ENCODE measurements at regions not wholly inside any gene's neighbourhood (a gene's known extent, or its start where the extent isn't known, plus 50 kb on each side); places are given as distances from the start of the nearest gene placed in this dataset.

GRCh38 chr4:45946699-45947098, 177.2 kb downstream of the GABRG1 start:
- intact Hi-C loops (cut with DNase I; ENCODE audit: low total_unique reads), result no loop called here
- TF ChIP-seq POLR2A (IDR thresholded peaks at IDR 0.05) (no peak), CTCF (IDR thresholded peaks at IDR 0.05) (no peak)

DNA sequence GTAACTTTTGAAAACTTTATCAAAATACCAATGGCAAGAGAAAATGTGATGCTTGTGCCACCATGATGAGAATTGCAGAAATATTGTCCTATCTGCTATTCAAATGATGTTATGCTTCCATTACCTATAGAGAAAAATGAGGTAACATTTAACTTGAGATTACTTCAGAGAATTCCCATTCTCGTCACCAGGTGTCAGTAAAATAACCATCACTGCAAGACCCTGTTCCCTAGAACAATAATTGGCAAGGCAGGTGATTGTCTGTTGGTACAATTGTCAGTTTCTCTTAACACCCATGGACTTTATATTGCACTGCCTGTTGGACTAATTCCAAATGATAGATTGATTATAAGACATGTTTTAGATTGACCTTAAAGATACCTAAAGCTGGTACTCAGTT, 179.9 kb downstream of the GABRG1 start:
- DNase-seq, result no peak
- H3K27me3 ChIP-seq, result no peaks in the 10 kb centered on the region
- no peak overlapping the region for H3K4me3 ChIP-seq
- intact Hi-C loops (cut with DNase I; ENCODE audit: low total_unique reads), result no loop called here
- H3K4me1 ChIP-seq, result no peaks in the 10 kb centered on the region
- H3K36me3 ChIP-seq, result no peaks in the 10 kb centered on the region
- TF ChIP-seq POLR2A (IDR thresholded peaks at IDR 0.05) (no peak), CTCF (IDR thresholded peaks at IDR 0.05) (no peak)
- no peak overlapping the region for H3K27ac ChIP-seq
- H3K9me3 ChIP-seq, result no peaks in the 10 kb centered on the region

More at GRCh38 chr4:45946699-45947098, 177.2 kb downstream of the GABRG1 start:
- DNase-seq, result no peak
- Histone ChIP-seq H3K27ac (no peak overlapping the region), H3K27me3 (no peaks in the 10 kb centered on the region), H3K4me3 (no peak overlapping the region), H3K9me3 (no peaks in the 10 kb centered on the region), H3K36me3 (no peaks in the 10 kb centered on the region), H3K4me1 (no peaks in the 10 kb centered on the region)

DNA sequence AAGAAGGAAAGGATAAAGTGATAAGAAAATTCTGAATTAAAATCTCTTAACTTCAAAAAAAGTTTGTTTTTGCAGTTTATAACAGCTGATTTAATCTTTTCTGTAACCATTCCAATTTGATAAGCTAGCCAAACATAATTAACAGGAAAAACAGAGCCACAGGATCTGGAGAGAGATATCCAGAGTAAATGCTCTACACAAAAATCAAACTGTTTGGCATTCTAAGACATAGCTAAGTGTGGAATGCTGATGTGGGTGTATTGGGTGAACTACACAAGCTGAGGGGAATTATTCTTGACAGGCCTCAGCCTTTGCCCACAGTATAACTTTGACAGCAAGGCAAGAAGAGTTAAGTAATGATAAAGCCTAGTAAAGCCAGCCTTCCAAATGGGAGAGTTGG, 184.8 kb downstream of the GABRG1 start:
- Histone ChIP-seq H3K27me3 (no peaks in the 10 kb centered on the region), H3K36me3 (no peaks in the 10 kb centered on the region)
- no peak for DNase-seq

GRCh38 chr4:45931154-45931553, 192.7 kb downstream of the GABRG1 start:
- no peak for DNase-seq
- Histone ChIP-seq H3K36me3 (no peaks in the 10 kb centered on the region), H3K9me3 (no peaks in the 10 kb centered on the region), H3K27ac (no peak overlapping the region), H3K27me3 (no peaks in the 10 kb centered on the region), H3K4me3 (no peak overlapping the region), H3K4me1 (no peaks in the 10 kb centered on the region)
- intact Hi-C loops (cut with DNase I; ENCODE audit: low total_unique reads), result no loop called here
- TF ChIP-seq POLR2A (IDR thresholded peaks at IDR 0.05) (no peak), CTCF (IDR thresholded peaks at IDR 0.05) (no peak)

More for the DNA sequence above, 184.8 kb downstream of the GABRG1 start:
- Histone ChIP-seq H3K4me1 (no peaks in the 10 kb centered on the region), H3K9me3 (no peaks in the 10 kb centered on the region), H3K4me3 (no peak overlapping the region), H3K27ac (no peak overlapping the region)
- intact Hi-C loops (cut with DNase I; ENCODE audit: low total_unique reads), result no loop called here
- TF ChIP-seq CTCF (IDR thresholded peaks at IDR 0.05), result no peak
- TF ChIP-seq POLR2A (IDR thresholded peaks at IDR 0.05), result no peak

DNA sequence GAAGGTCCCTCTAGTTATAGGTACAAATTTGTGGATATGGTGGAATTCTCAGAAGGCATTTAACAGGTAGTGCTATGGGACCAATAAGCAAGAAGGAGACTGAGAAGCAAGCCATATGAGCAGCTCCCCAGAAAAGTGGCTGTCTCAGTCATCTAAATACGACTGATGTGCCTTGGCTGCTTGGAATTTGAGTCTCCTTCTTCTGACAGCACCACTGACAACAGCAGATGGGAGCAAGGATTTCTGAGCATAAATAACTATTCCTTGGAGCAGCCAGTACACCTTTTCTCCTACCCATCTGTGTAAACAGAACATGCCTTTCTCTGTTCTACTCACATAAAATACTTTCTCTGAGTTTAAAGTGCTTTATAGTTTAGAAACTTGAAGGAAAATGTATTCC, 196.2 kb downstream of the GABRG1 start:
- intact Hi-C loops (cut with DNase I; ENCODE audit: low total_unique reads), result no loop called here
- Histone ChIP-seq H3K27ac (no peak overlapping the region), H3K4me3 (no peak overlapping the region), H3K36me3 (no peaks in the 10 kb centered on the region), H3K9me3 (no peaks in the 10 kb centered on the region), H3K4me1 (no peaks in the 10 kb centered on the region), H3K27me3 (no peaks in the 10 kb centered on the region)
- TF ChIP-seq CTCF (IDR thresholded peaks at IDR 0.05), result no peak
- no peak for TF ChIP-seq POLR2A (IDR thresholded peaks at IDR 0.05)
- no peak for DNase-seq

All from uterus (tissue), 3 donors.